Fibroblast of skin of right quadriceps (primary cell): ENCODE measurements at regions not wholly inside any gene's neighbourhood (a gene's known extent, or its start where the extent isn't known, plus 50 kb on each side); places are given as distances from the start of the nearest gene placed in this dataset.

ENCODE experiments used
- DNase-seq: peaks from one replicate; pipeline ENCODE4 v3.0.0-alpha.2; 2013

DNA sequence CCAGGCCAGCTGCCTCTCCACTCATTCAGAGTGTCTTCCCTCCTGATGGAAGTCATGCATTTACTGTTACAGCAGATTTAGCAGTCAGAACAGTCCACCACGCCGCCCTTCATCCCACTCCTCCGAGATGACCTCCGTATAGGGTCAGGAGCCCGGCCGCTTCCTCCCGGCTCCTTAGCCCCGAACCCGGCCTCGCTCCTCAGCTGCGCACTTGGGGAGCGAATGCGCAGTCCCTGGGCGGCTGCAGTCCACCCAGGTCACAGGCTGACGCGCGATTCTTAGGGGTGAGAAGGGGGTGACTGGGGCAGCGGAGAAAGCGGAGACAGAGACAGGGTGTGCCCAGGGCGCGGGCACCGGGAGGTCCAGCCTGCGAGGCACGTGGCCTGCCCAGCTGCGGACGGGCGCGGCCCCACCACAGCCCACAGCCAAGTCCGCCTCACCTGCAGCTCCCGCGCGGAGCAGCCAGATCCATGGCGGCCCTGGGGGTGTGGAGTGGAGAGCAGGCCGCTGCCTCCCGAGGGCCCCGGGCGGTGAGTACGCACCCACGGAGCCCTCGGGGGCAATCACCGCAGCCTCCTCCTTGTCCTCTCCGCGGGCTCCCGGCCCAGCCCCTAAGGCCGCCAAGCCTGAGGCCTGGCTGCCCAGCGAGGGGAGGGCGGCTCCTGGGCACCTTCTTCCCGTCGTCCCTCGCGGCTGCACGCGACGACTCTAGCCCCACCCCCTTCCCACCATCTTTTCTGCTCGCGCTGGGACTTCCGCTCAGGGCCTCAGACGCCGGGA, 286.6 kb downstream of the BRD1 start:
- DNase-seq: no peak

GRCh38 chr22:49540084-49540912, 287.4 kb downstream of the BRD1 start:
- no peak for DNase-seq

DNA sequence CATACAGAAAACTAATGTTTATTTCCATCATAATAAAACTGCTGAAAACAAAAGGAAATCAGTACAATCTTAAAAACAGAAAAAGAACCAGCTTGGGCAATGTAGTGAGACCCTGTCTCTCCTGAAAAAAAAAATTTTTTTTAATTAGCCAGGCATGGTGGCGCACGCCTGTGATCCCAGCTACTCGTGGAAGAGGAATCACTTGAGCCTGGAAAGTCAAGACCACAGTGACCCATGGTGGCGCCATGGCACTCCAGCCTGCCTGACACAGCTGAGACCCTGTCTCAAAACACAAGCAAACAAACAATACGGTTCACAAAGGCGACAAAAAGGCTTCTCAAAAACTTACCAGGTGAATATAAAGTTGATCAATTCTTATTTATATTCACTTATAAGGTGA, 289.7 kb downstream of the BRD1 start:
- DNase-seq: no peak

GRCh38 chr22:49536571-49537131, 291.0 kb downstream of the BRD1 start:
- DNase-seq: no peak

DNA sequence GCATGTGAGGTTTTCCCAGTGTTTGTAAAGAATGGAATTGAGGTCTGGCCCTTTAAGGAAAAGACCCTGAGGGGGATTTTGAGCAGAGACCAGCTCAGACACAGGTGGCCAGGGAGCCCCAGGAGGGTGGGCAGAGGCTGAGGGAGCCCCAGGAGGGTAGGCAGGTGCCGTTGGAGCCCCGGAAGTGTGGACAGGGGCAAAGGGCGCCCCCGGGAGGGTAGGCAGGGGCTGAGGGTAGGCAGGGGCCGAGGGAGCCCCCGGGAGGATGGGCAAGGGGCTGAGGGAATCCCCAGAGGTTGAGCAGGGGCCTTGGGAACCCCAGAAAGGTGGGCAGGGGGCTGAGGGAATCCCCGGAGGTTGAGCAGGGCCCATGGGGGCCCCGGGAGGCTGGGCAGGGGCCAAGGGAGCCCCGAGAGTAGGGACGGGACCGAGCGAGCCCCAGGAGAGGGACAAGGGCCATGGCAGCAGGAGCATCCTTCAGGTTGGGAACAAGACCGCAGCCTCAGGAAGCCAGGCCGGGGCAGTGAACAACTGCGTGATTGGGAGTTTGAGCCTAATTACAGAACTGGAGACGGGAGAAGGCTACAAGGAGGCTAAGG, 292.0 kb downstream of the BRD1 start:
- DNase-seq: no peak

- DNase-seq: no peak
Measured at GRCh38 chr22:49535126-49535525, 292.5 kb downstream of the BRD1 start.

DNA sequence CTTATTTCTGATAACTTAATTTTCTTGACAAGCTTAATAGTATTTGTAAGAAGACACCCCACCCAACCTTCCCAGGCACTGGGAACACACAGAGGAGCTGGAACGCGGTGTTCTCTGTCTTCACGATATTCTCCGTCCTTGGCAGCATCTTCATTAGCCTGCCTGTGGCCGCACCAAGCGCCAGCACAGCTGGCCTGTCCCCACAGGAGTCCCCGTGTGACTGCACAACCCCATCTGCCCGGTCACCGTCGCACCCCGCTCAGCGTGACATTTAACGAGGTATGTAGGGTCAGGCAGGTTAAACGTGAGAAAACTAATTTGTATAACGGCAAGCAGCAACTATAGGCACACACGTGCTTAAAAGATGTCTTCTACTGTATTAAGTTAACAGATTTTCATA, 293.3 kb downstream of the BRD1 start:
- no peak for DNase-seq

DNA sequence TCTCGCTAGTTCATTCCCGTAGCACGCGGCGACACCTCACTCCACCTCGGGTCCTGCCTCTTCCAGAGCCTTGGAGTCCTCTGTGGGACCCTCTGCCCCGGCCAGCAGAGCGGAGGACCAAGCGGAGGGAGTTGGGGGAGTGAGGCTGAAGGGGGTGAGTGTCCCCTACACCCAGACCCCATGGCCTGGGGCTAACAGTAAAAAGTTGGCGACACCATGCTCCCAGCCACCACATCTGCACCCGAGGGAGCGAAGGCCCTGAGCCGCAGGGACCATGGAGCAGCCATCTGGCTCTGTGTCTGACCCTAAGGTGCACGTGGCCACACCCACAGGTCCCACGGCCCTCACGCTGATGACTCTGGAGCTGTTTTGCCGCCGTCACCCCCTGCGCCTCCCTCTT, 293.8 kb downstream of the BRD1 start:
- no peak for DNase-seq

GRCh38 chr22:49532869-49533802, 294.5 kb downstream of the BRD1 start:
- DNase-seq: no peak

DNA sequence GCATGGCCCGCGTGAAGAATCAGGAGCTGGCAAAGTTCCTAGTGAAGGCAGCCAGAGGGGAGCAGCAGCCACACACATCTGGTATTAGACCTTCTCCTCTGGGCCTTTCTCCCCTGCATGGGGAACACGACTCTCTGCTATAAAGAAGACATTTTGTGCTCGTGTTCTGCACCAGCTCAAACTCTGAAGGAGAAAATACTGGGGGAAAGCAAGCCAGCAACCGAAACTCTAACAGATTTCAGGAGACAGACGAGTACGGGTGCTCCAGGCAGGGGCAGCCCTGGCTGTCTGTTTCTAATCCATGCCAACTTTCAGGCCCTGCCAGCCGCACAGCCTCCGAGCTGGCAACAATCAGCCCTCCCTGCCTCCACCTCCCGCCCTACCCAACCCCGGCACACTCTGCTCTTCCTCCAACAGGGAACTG, 296.3 kb downstream of the BRD1 start:
- no peak for DNase-seq

GRCh38 chr22:49530671-49531367, 296.9 kb downstream of the BRD1 start:
- DNase-seq: no peak

GRCh38 chr22:49528420-49528720, 299.3 kb downstream of the BRD1 start:
- DNase-seq: no peak

GRCh38 chr22:49527611-49528419, 299.9 kb downstream of the BRD1 start:
- DNase-seq: no peak

DNA sequence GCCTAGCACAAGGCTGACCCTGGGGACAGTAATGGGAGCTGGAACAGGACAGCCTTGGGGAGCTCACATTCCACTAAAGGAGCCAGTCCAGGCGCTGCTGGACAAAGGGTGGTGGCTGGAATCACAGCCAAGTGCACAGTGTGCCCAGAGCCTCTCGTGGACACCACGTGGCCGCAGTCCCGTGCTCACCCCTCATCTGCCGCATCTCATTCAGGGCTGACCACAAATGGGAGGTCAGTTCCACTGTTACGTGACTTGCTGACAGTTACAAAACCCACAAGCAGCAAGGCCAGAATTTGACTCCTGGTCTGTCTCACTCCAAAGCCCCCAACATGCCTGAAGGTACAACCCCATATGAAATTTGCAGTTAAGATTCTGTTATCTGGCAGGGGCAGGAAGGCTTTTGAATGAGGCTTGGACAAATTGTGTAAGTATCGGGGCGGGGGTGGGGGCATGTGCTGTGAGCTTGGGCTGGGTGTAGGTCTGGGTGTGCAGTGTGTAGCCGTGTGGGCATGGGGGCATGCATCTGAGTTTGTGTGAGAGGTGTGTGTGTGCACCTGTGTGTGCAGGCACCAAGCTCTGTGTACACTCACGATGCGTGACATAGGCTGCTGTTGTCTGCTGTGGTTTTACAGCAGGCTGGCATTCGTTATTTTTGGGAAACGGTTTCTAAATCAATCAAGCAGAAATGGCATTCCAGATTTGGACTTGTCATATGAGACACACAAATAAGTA, 301.7 kb downstream of the BRD1 start:
- no peak for DNase-seq

- no peak for DNase-seq
Measured at GRCh38 chr22:49525360-49525759, 302.3 kb downstream of the BRD1 start.

GRCh38 chr22:49524362-49524761, 303.3 kb downstream of the BRD1 start:
- DNase-seq: no peak

DNA sequence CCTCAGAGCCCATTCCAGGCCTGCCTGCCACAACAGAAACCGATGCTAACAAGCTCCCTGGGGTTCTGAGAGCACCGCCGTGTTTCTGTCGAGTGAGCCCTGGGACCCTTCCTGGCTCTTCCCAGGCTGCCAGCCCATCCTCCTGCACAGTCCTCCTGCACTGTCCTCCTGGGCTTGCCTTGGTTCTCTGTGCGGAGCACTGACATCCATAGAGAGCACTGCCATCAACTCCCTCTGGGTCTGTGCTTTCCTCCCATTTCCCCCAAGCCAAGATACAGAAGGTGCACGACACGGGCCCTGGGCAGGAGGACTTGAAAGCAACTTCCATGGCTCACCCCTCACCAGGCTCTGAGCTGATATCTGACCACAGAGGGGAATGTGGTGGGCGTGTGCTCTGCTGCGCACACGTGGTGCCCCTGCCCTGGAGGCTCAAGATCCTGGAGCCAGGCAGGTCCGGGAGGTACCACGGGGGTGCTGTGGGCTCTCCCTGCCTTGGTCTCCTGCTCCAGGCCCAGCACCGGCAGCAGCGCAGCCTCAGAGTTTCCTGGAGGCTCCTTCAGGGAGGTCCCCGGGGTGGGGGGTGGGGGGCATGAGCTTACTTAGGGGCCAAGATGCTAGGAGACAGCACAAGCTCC, 304.2 kb downstream of the BRD1 start:
- no peak for DNase-seq

GRCh38 chr22:49522582-49523373, 304.9 kb downstream of the BRD1 start:
- no peak for DNase-seq

DNA sequence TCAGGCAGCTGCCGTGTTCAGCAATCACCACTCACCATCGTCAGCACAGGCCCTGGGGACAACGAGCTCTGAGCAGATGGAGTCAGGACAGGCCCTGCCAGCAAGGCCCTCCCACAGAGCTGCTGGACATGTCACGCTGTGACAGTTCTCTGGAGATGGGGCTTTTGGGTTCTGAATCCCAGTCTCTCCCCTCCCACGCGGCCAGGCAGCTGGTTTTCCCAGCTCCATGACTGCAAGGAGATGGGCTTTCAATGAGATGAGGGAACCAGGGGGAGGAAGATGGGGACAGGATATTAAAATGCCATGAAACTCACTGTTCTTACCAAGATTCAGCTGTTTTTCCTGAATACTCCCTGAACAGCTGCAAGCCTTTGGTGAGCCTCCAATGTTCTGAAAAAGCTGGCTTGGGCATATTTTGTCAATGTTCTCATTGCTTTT, 305.9 kb downstream of the BRD1 start:
- no peak for DNase-seq
